A549 (cell line): ENCODE measurements at regions not wholly inside any gene's neighbourhood (a gene's known extent, or its start where the extent isn't known, plus 50 kb on each side); places are given as distances from the start of the nearest gene placed in this dataset.

Experiments
- ATAC-seq, 2 experiments: fragments of 200-7000 bp in 1 of 2; fragments of >200 bp in 1 of 2; cut with Nextera tagmentation in 1 of 2; cut with Tn5 transposase in 1 of 2; 3 replicates each; pipeline versions ENCODE4 v1.8.0 to v1.9.1; 2018 to 2020; ENCODE audit warnings: mild to moderate bottlenecking in 1 of 2, moderate library complexity in 1 of 2
- CTCF ChIA-PET: fragments of 300-600 bp; sonication (Branson Sonifier 250); formaldehyde crosslinking; extraction: SDS; loops from one replicate; lab custom pipeline; 2021; ENCODE audit warnings: antibody characterized with exemption, inconsistent platforms; lab: Yijun Ruan, JAX
- POLR2A ChIA-PET: fragments of 350-600 bp; formaldehyde crosslinking; extraction: SDS; loops from one replicate; lab custom pipeline; 2021; ENCODE audit warnings: antibody characterized with exemption, inconsistent platforms; lab: Yijun Ruan, JAX
- DNase-seq, 2 experiments: peaks; one replicate each; pipeline versions ENCODE4 v3.0.0 to v3.0.0-alpha.2; 2011 to 2016; ENCODE audit warnings: low read depth in 1 of 2, low spot score in 1 of 2
- FAIRE-seq: peaks from 2 replicates; lab custom pipeline; 2011; peaks lifted over from hg19 to GRCh38; lab: Jason Lieb, UNC
- H3K27ac ChIP-seq, 2 experiments: fragments of >200 bp; sonication (Bioruptor Twin); formaldehyde crosslinking; 3 replicates each; pipeline ENCODE4 v1.5.1; 2016 to 2017
- H3K4me1 ChIP-seq: fragments of >200 bp; sonication (Bioruptor Twin); formaldehyde crosslinking; 3 replicates; pipeline ENCODE4 v1.6.1; 2016
- H3K4me2 ChIP-seq: fragments of >200 bp; sonication (Bioruptor Twin); formaldehyde crosslinking; 3 replicates; pipeline ENCODE4 v1.6.1; 2016
- H3K4me3 ChIP-seq: fragments of >200 bp; sonication (Bioruptor Twin); formaldehyde crosslinking; 3 replicates; pipeline ENCODE4 v1.5.1; 2016
- H3K9me3 ChIP-seq: fragments of >200 bp; sonication (Bioruptor Twin); formaldehyde crosslinking; 3 replicates; pipeline ENCODE4 v1.6.1; 2016
- BHLHE40 ChIP-seq: IDR thresholded peaks from 2 replicates; pipeline ENCODE4 v1.6.1; 2012; ENCODE audit warnings: low read depth, low read length, inconsistent platforms
- CBX2 ChIP-seq: fragments of 200-600 bp; sonication (generic); IDR thresholded peaks from 2 replicates; pipeline ENCODE4 v1.6.1; 2016; ENCODE audit warnings: low read depth, mild to moderate bottlenecking, borderline replicate concordance
- EHMT2 ChIP-seq: fragments of 200-600 bp; sonication (generic); IDR thresholded peaks from 2 replicates; pipeline ENCODE4 v1.6.1; 2016; ENCODE audit warnings: antibody characterized with exemption, low read depth, mild to moderate bottlenecking, moderate library complexity
- FOSB ChIP-seq: fragments of 250-450 bp; sonication (Bioruptor Pico); IDR thresholded peaks from 2 replicates; pipeline ENCODE4 v1.5.0; 2020; ENCODE audit warnings: mild to moderate bottlenecking, moderate library complexity
- GATA3 ChIP-seq: IDR thresholded peaks from 2 replicates; pipeline ENCODE4 v1.6.1; 2012; ENCODE audit warnings: borderline replicate concordance
- HMGXB4 ChIP-seq: fragments of 250-450 bp; sonication (Bioruptor Pico); IDR thresholded peaks from 2 replicates; pipeline ENCODE4 v1.5.0; 2021; ENCODE audit warnings: mild to moderate bottlenecking, moderate library complexity, borderline replicate concordance
- HOXA7 ChIP-seq: fragments of 250-450 bp; sonication (Bioruptor Pico); IDR thresholded peaks from 2 replicates; pipeline ENCODE4 v1.5.0; 2020; ENCODE audit warnings: mild to moderate bottlenecking, moderate library complexity
- HOXB5 ChIP-seq: fragments of 250-450 bp; sonication (Bioruptor Pico); IDR thresholded peaks from 2 replicates; pipeline ENCODE4 v1.5.0; 2020; ENCODE audit warnings: mild to moderate bottlenecking, moderate library complexity
- MAZ ChIP-seq: fragments of 150-350 bp; IDR thresholded peaks from 2 replicates; pipeline ENCODE4 v1.6.1; 2014; ENCODE audit warnings: antibody characterized with exemption, low read depth, low read length, borderline replicate concordance
- PHF8 ChIP-seq: fragments of 200-600 bp; sonication (generic); IDR thresholded peaks from 2 replicates; pipeline ENCODE4 v1.6.1; 2016; ENCODE audit warnings: low read depth, mild to moderate bottlenecking, antibody characterized with exemption, moderate library complexity, borderline replicate concordance
- POLR2AphosphoS2 ChIP-seq: conservative IDR thresholded peaks from 2 replicates; pipeline ENCODE4 v1.6.1; 2012; ENCODE audit warnings: low read length, improper control_type of control experiment, inconsistent platforms
- RARB ChIP-seq: fragments of 250-450 bp; sonication (Bioruptor Pico); IDR thresholded peaks from 2 replicates; pipeline ENCODE4 v1.8.0; 2021; ENCODE audit warnings: mild to moderate bottlenecking, moderate library complexity
- RCOR1 ChIP-seq: fragments of 150-350 bp; IDR thresholded peaks from 2 replicates; pipeline ENCODE4 v1.6.1; 2014; ENCODE audit warnings: antibody characterized with exemption, low read length, low read depth
- RFX5 ChIP-seq: fragments of 450-650 bp; IDR thresholded peaks from 2 replicates; pipeline ENCODE4 v1.7.1; 2014; ENCODE audit warnings: antibody characterized with exemption, mild to moderate bottlenecking, moderate library complexity
- SMC3 ChIP-seq: fragments of >200 bp; sonication (Bioruptor Twin); formaldehyde crosslinking; IDR thresholded peaks from 3 replicates; pipeline ENCODE4 v1.6.1; 2018; ENCODE audit warnings: inconsistent platforms
- SREBF2 ChIP-seq: fragments of 450-650 bp; IDR thresholded peaks from 2 replicates; pipeline ENCODE4 v1.6.1; 2014; ENCODE audit warnings: mild to moderate bottlenecking, moderate library complexity
- ZNF302 ChIP-seq: fragments of 250-450 bp; sonication (Bioruptor Pico); IDR thresholded peaks from 2 replicates; pipeline ENCODE4 v1.9.0; 2021; ENCODE audit warnings: inconsistent platforms, mild to moderate bottlenecking, moderate library complexity
- ZSCAN20 ChIP-seq: fragments of 250-450 bp; sonication (Bioruptor Pico); IDR thresholded peaks from 2 replicates; pipeline ENCODE4 v1.8.0; 2022; ENCODE audit warnings: mild to moderate bottlenecking, moderate library complexity
- WGBS: methylation state at CpG from one replicate; pipeline ENCODE4 v1.1.6; 2017; ENCODE audit errors: missing lambda C conversion rate; 5-methylcytosine and 5-hydroxymethylcytosine counted together
- TF ChIP-seq, protein P1 (sequence below): IDR thresholded peaks from 2 replicates; pipeline ENCODE4 v1.6.1; 2012
- TF ChIP-seq, protein P2 (sequence below): IDR thresholded peaks from 2 replicates; pipeline ENCODE4 v1.6.1; 2012
- TF ChIP-seq, protein P3 (sequence below): fragments of 200-600 bp; sonication (generic); IDR thresholded peaks from 2 replicates; pipeline ENCODE4 v1.6.1; 2016; ENCODE audit warnings: antibody characterized with exemption, mild to moderate bottlenecking, moderate library complexity

GRCh38 chr12:132437943-132438700 is 51.8 kb upstream of the FBRSL1 start:
- CTCF ChIA-PET = interaction anchor here (0.9 to 1.5 kb wide), 3 partner anchors 10 to 24 kb away, joined by 3 to 7 read pairs (median 3); no protein-coding TSS in a partner anchor
- WGBS = 80% methylated on average over 30 of the region's 30 CpGs
- no peak for FAIRE-seq
- POLR2A ChIA-PET = no interaction called here
- Histone ChIP-seq H3K27ac (no peak overlapping the region), H3K9me3 (no peaks in the 10 kb centered on the region), H3K4me3 (no peak overlapping the region), H3K4me1 (peaks cover 12% of the 10 kb centered on the region), H3K4me2 (no peak overlapping the region)
- peak; percentile 4 to 11; a peak in 2 of 6 replicates for ATAC-seq
- no peak for DNase-seq
- TF ChIP-seq, protein P1, sequence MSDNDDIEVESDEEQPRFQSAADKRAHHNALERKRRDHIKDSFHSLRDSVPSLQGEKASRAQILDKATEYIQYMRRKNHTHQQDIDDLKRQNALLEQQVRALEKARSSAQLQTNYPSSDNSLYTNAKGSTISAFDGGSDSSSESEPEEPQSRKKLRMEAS = no peak
- TF ChIP-seq ZSCAN20 = no peak
- no peak for TF ChIP-seq PHF8
- no peak for TF ChIP-seq RARB
- TF ChIP-seq, protein P2, sequence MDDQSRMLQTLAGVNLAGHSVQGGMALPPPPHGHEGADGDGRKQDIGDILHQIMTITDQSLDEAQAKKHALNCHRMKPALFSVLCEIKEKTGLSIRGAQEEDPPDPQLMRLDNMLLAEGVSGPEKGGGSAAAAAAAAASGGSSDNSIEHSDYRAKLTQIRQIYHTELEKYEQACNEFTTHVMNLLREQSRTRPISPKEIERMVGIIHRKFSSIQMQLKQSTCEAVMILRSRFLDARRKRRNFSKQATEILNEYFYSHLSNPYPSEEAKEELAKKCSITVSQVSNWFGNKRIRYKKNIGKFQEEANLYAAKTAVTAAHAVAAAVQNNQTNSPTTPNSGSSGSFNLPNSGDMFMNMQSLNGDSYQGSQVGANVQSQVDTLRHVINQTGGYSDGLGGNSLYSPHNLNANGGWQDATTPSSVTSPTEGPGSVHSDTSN = no peak
- TF ChIP-seq MAZ = no peak
- TF ChIP-seq POLR2AphosphoS2 = no peak
- TF ChIP-seq SREBF2 = no peak

GRCh38 chr12:132437252-132437932 is 52.6 kb upstream of the FBRSL1 start:
- peak overlapping the region; percentile 30 to 61; a peak in 3 of 6 replicates for H3K27ac ChIP-seq
- H3K9me3 ChIP-seq = no peaks in the 10 kb centered on the region
- no peak overlapping the region for H3K4me3 ChIP-seq
- no peak for TF ChIP-seq SREBF2
- no peak for TF ChIP-seq HOXA7 (CRISPR knock-in tag)
- no peak for TF ChIP-seq CBX2
- no peak for TF ChIP-seq HOXB5
- TF ChIP-seq, protein P1 = no peak
- TF ChIP-seq, protein P3, sequence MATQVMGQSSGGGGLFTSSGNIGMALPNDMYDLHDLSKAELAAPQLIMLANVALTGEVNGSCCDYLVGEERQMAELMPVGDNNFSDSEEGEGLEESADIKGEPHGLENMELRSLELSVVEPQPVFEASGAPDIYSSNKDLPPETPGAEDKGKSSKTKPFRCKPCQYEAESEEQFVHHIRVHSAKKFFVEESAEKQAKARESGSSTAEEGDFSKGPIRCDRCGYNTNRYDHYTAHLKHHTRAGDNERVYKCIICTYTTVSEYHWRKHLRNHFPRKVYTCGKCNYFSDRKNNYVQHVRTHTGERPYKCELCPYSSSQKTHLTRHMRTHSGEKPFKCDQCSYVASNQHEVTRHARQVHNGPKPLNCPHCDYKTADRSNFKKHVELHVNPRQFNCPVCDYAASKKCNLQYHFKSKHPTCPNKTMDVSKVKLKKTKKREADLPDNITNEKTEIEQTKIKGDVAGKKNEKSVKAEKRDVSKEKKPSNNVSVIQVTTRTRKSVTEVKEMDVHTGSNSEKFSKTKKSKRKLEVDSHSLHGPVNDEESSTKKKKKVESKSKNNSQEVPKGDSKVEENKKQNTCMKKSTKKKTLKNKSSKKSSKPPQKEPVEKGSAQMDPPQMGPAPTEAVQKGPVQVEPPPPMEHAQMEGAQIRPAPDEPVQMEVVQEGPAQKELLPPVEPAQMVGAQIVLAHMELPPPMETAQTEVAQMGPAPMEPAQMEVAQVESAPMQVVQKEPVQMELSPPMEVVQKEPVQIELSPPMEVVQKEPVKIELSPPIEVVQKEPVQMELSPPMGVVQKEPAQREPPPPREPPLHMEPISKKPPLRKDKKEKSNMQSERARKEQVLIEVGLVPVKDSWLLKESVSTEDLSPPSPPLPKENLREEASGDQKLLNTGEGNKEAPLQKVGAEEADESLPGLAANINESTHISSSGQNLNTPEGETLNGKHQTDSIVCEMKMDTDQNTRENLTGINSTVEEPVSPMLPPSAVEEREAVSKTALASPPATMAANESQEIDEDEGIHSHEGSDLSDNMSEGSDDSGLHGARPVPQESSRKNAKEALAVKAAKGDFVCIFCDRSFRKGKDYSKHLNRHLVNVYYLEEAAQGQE = no peak
- no peak for TF ChIP-seq GATA3
- TF ChIP-seq SMC3 = no peak
- no peak for TF ChIP-seq BHLHE40
- TF ChIP-seq, all 56 proteins: peak for 0
- DNase-seq (no peak), ATAC-seq (peak; percentile 32; a peak in 5 of 6 replicates), FAIRE-seq (no peak)
- POLR2A ChIA-PET = no interaction called here
- 29% methylated on average over 10 of the region's 15 CpGs for WGBS
- CTCF ChIA-PET = interaction anchor here (0.9 to 1.5 kb wide), 3 partner anchors 10 to 23 kb away, joined by 3 to 7 read pairs (median 3); no protein-coding TSS in a partner anchor
- Histone ChIP-seq H3K4me2 (peak overlapping the region; percentile 63), H3K4me1 (peaks cover 12% of the 10 kb centered on the region)

- WGBS = 54% methylated on average over 13 of the region's 17 CpGs
- ChIA-PET CTCF (no interaction called here), POLR2A (no interaction called here)
- peak overlapping the region; percentile 30 to 61; a peak in 3 of 6 replicates for H3K27ac ChIP-seq
- ATAC-seq = peak in 1 of 2 experiments; percentile 9; a peak in 2 of 6 replicates
- H3K9me3 ChIP-seq = no peaks in the 10 kb centered on the region
- DNase-seq = no peak
- no peak overlapping the region for H3K4me3 ChIP-seq
- H3K4me1 ChIP-seq = peaks cover 12% of the 10 kb centered on the region
- no peak for FAIRE-seq
- peak overlapping the region; percentile 63 for H3K4me2 ChIP-seq
- no peak for TF ChIP-seq SREBF2
- TF ChIP-seq EHMT2 = no peak
- TF ChIP-seq ZNF302 = no peak
- TF ChIP-seq HOXA7 (CRISPR knock-in tag) = no peak
- TF ChIP-seq, protein P2 = no peak
- no peak for TF ChIP-seq FOSB (CRISPR knock-in tag)
- TF ChIP-seq HMGXB4 (CRISPR knock-in tag) = no peak
- no peak for TF ChIP-seq RFX5
- no peak for TF ChIP-seq RCOR1
These were observed 53.1 kb upstream of the FBRSL1 start for GRCh38 chr12:132436791-132437251.
